Common myeloid progenitor, CD34-positive (primary cell): ENCODE measurements at regions not wholly inside any gene's neighbourhood (a gene's known extent, or its start where the extent isn't known, plus 50 kb on each side); places are given as distances from the start of the nearest gene placed in this dataset.

Experiments
- CTCF ChIA-PET: fragments of 350-600 bp; sonication (Branson Sonifier 250); formaldehyde crosslinking; loops from one replicate; lab custom pipeline; 2021; ENCODE audit warnings: antibody characterized with exemption; lab: Charles Lee
- POLR2A ChIA-PET: fragments of 350-600 bp; sonication (Branson Sonifier 250); formaldehyde crosslinking; loops from one replicate; lab custom pipeline; 2021; ENCODE audit warnings: antibody characterized with exemption; lab: Charles Lee
- DNase-seq, 3 donors: peaks; one replicate each; pipeline versions ENCODE4 v3.0.0 to v3.0.0-alpha.2; 2013
- H3K27ac ChIP-seq, 2 experiments: 1 replicate in 1 of 2; 2 replicates in 1 of 2; pipeline ENCODE4 v1.7.0; 2013; ENCODE audit warnings: inconsistent platforms in 2 of 2, low read length in 2 of 2, mild to moderate bottlenecking in 2 of 2, low read depth in 1 of 2, moderate library complexity in 1 of 2; ENCODE audit not compliant: severe bottlenecking in 2 of 2, insufficient read depth in 1 of 2, poor library complexity in 1 of 2
- H3K27me3 ChIP-seq, 5 experiments: replicated peaks in 2 of 5; 1 replicate in 3 of 5; 2 replicates in 2 of 5; pipeline versions ENCODE4 v1.6.1 to v1.7.0; 2013; ENCODE audit warnings: low read length in 4 of 5, mild to moderate bottlenecking in 2 of 5, moderate library complexity in 2 of 5, inconsistent platforms in 1 of 5; ENCODE audit not compliant: insufficient read depth in 5 of 5, control insufficient read depth in 4 of 5
- H3K36me3 ChIP-seq, 4 experiments: 1 replicate in 2 of 4; 2 replicates in 2 of 4; pipeline versions ENCODE4 v1.6.1 to v1.7.0; 2013; ENCODE audit warnings: low read length in 3 of 4, control low read depth in 1 of 4, mild to moderate bottlenecking in 1 of 4; ENCODE audit not compliant: control insufficient read depth in 4 of 4, insufficient read depth in 4 of 4
- H3K4me1 ChIP-seq, 4 experiments: 1 replicate in 3 of 4; 2 replicates in 1 of 4; pipeline versions ENCODE4 v1.6.1 to v1.7.1; 2013; ENCODE audit warnings: low read length in 3 of 4, mild to moderate bottlenecking in 3 of 4, control low read depth in 1 of 4, inconsistent platforms in 1 of 4, moderate library complexity in 1 of 4; ENCODE audit not compliant: control insufficient read depth in 4 of 4, insufficient read depth in 4 of 4; ENCODE audit errors: control extremely low read depth in 1 of 4
- H3K4me3 ChIP-seq, 7 experiments: 1 replicate in 4 of 7; 2 replicates in 3 of 7; pipeline versions ENCODE4 v1.5.1 to v1.7.0; 2013; ENCODE audit warnings: mild to moderate bottlenecking in 7 of 7, low read length in 6 of 7, moderate library complexity in 6 of 7, inconsistent platforms in 2 of 7, low read depth in 2 of 7, control low read depth in 1 of 7; ENCODE audit not compliant: insufficient read depth in 4 of 7, control insufficient read depth in 1 of 7; ENCODE audit errors: extremely low read depth in 1 of 7
- H3K9me3 ChIP-seq, 5 experiments: 1 replicate in 4 of 5; 2 replicates in 1 of 5; pipeline versions ENCODE4 v1.6.1 to v1.7.1; 2013; ENCODE audit warnings: low read length in 4 of 5, mild to moderate bottlenecking in 2 of 5, inconsistent platforms in 1 of 5, low read depth in 1 of 5, moderate library complexity in 1 of 5; ENCODE audit not compliant: control insufficient read depth in 4 of 5, insufficient read depth in 2 of 5; ENCODE audit errors: control extremely low read depth in 1 of 5
- WGBS: methylation state at CpG from one replicate; pipeline ENCODE4 v1.1.5; 2013; ENCODE audit not compliant: insufficient coverage; 5-methylcytosine and 5-hydroxymethylcytosine counted together

- Histone ChIP-seq H3K27me3 (no peaks in the 10 kb centered on the region), H3K4me1 (no peaks in the 10 kb centered on the region), H3K36me3 (no peaks in the 10 kb centered on the region), H3K4me3 (no peak overlapping the region), H3K9me3 (no peaks in the 10 kb centered on the region), H3K27ac (no peak overlapping the region)
- 100% methylated on average over 2 of the region's 2 CpGs for WGBS
- DNase-seq: no peak
- POLR2A ChIA-PET: no interaction called here
- CTCF ChIA-PET: no interaction called here
Observed at GRCh38 chr3:28711293-28711692, 362.7 kb upstream of the AZI2 start.

DNA sequence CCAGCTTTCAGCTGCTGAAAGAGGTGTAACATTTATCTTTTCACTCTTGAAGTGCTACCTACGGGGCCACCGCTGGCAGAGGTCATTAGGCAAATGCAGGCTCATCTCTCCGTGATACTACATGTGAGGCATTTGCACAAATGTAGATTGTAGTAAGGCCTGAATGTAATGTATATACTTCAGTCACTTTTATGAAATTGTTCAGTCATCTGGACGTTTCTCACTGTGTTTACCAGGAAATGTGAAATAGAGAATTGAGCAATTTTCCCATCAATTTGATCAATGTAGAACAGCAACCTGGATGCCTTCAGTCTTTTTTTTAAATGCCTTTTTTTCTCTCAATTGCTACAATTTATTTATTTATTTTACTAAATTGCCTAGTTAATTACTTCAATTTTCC lies 368.3 kb upstream of the AZI2 start:
- WGBS: 100% methylated on average over 3 of the region's 4 CpGs
- no peaks in the 10 kb centered on the region for H3K27me3 ChIP-seq

GRCh38 chr3:28718074-28718849 lies 369.6 kb upstream of the AZI2 start:
- CTCF ChIA-PET: no interaction called here
- Histone ChIP-seq H3K4me1 (no peaks in the 10 kb centered on the region), H3K9me3 (no peaks in the 10 kb centered on the region), H3K36me3 (no peaks in the 10 kb centered on the region), H3K4me3 (no peak overlapping the region), H3K27ac (no peak overlapping the region), H3K27me3 (no peaks in the 10 kb centered on the region)
- peak in 1 of 3 donors; percentile 2 for DNase-seq
- POLR2A ChIA-PET: no interaction called here
- 85% methylated on average over 3 of the region's 4 CpGs for WGBS

More for the DNA sequence above, 368.3 kb upstream of the AZI2 start:
- no peaks in the 10 kb centered on the region for H3K36me3 ChIP-seq
- no peak overlapping the region for H3K4me3 ChIP-seq
- DNase-seq: no peak
- ChIA-PET CTCF (no interaction called here), POLR2A (no interaction called here)
- H3K27ac ChIP-seq: no peak overlapping the region
- H3K9me3 ChIP-seq: no peaks in the 10 kb centered on the region
- no peaks in the 10 kb centered on the region for H3K4me1 ChIP-seq

GRCh38 chr3:28726840-28727239 lies 378.2 kb upstream of the AZI2 start:
- DNase-seq: peak in 2 of 3 donors; percentile 5 to 9
- no peaks in the 10 kb centered on the region for H3K27me3 ChIP-seq
- CTCF ChIA-PET: no interaction called here
- H3K4me3 ChIP-seq: no peak overlapping the region
- H3K4me1 ChIP-seq: no peaks in the 10 kb centered on the region
- POLR2A ChIA-PET: no interaction called here
- H3K9me3 ChIP-seq: no peaks in the 10 kb centered on the region
- 60% methylated on average over 1 of the region's 3 CpGs for WGBS
- H3K27ac ChIP-seq: no peak overlapping the region
- no peaks in the 10 kb centered on the region for H3K36me3 ChIP-seq

DNA sequence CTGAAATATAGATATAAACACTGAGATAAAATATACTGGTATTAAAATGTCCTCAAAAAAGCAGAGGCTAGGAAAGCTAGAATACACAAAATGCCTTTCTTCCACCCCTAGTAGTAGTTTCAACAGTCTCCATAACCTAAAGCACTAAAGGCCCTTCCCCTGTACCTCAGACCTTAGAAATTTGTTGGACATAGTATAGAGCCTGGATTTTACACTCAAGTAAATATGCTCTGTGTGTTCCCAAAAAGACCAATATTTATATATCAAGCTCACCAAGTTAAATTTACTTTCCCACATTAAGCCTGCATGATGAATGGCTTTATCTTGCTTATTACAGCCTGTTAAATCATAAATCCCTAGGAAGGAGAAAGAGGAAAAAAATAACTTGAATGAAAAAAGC lies 378.7 kb upstream of the AZI2 start:
- CTCF ChIA-PET: no interaction called here
- H3K9me3 ChIP-seq: no peaks in the 10 kb centered on the region
- no peak overlapping the region for H3K27ac ChIP-seq
- H3K4me1 ChIP-seq: no peaks in the 10 kb centered on the region
- H3K27me3 ChIP-seq: no peaks in the 10 kb centered on the region
- no peak overlapping the region for H3K4me3 ChIP-seq
- H3K36me3 ChIP-seq: no peaks in the 10 kb centered on the region
- POLR2A ChIA-PET: no interaction called here
- DNase-seq: no peak

DNA sequence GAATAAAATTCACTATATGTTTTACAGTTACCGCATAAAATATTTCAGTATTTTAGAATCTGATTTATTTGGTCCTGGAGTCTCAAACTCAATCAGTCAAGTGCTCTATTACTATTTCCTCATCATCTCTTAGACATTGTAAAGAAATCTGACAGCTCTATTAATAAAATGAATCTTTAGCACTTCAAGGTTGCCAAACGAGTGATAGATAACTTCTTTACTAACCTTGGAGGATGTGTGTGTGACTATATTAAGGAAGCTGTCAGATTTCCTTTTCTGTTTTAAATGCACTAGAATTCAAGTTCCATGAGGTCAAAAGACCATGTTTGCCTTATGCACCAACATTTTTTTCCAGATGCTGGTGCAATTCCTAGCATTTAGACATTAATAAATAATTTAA lies 389.8 kb upstream of the AZI2 start:
- no CpG with 5 or more reads among the region's 2 CpGs for WGBS
- Histone ChIP-seq H3K36me3 (no peaks in the 10 kb centered on the region), H3K9me3 (peaks cover 0 to 2% (median 0%) of the 10 kb centered on the region in 5 experiments), H3K27me3 (no peaks in the 10 kb centered on the region), H3K4me3 (no peak overlapping the region), H3K4me1 (no peaks in the 10 kb centered on the region), H3K27ac (no peak overlapping the region)
- DNase-seq: no peak
- POLR2A ChIA-PET: no interaction called here
- CTCF ChIA-PET: no interaction called here

DNA sequence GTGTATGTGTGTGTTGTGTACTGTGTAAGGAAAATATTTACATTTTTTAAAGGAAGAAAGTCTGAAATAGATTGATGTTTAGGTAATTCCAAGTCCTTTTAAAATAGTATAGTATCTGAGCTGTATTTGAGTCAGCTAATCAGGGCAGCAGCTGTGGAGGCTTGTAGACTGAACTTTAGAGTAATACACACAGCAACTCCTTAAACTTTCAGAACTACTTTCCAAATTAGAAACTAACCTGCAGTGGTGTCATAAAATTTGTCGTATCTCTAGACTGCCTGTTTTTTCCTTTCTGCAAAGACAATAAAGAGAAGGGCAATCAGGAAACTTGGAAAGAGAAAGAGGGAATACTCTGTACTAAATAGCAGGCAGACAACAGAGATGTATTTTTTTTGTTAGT lies 391.0 kb upstream of the AZI2 start:
- POLR2A ChIA-PET: no interaction called here
- CTCF ChIA-PET: no interaction called here
- Histone ChIP-seq H3K4me1 (no peaks in the 10 kb centered on the region), H3K36me3 (no peaks in the 10 kb centered on the region), H3K27me3 (no peaks in the 10 kb centered on the region), H3K9me3 (peaks cover 0 to 2% (median 0%) of the 10 kb centered on the region in 5 experiments), H3K4me3 (no peak overlapping the region), H3K27ac (no peak overlapping the region)
- no CpG with 5 or more reads among the region's 1 CpG for WGBS
- no peak for DNase-seq
